ENCODE measurements at regions not wholly inside any gene's neighbourhood (a gene's known extent, or its start where the extent isn't known, plus 50 kb on each side); places are given as distances from the start of the nearest gene placed in this dataset.
"Not testable (repeated sequence)": the region's sequence is repeated elsewhere in the genome, so short reads cannot be mapped to it uniquely, and the experiment has no call there.

DNA sequence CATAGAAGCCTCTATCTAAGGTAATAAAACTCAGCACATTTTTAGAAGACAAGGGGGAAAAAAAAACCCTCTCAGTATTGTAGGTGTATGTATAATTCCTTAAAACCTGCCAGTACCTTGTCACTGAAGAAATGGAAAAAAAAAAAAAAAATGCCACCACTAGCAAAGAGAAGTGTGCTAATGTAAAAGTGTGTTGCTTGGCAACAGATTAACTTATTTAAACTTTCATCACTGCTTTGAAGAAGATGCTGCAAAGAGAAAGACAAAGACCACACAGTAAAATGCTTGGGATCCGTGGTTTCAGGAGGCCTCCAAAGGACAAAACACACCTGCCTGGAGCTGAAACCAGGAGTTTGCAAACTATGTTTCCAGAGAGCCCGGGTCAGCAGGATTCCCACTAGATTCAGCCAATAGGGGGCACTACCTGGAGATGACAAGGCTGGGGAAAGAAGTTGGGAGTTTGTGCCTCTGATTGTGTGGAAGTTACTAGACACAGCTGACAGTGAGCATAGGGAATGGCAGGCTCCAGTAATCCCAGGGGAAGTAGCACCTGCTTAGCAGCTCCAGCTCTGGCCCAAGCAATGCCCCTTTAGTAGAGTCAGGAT, 169.1 kb upstream of the TRIB2 start:
- no peak for DNase-seq (ENCODE audit: low read depth in 4 of 4, low spot score in 3 of 4)

DNA sequence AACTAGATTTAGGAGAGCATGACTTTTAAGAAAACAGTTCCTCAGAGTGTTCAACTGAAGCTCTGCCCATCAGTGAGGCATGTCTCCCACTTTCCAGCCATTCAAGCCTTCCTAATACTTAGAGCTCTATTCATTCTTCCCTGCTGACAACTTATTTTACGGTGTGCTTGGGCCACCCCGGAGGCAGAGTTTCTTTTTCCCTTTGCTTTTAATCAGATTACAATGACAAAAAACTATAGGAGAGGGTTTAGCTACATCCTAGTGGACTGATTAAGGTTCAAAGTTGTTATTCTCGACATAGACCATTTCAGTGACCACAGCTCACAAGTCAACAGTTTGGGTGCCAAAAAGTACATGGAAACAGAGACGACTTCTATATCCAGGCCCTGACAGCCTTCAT, 167.8 kb upstream of the TRIB2 start:
- DNase-seq (ENCODE audit: low read depth in 4 of 4, low spot score in 3 of 4) = no peak

DNA sequence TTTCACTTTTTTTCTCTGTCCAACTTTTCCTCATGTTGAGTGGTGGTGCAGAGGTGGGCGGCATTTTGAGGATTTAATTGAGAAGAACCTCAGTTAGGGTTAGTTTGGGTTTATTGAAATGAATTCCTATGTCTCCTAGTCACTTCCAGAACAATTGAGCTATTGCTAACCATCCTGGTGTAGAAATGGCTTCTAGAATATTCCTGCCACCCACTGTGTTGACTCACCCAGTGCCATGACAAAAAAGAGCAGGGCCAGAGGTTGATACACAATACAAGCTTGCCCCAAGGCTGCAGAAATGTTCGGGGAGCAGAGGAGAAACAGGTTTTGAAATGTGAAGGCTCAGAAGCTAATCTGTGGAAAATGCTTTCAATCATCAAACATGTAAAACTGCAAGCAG, 167.1 kb upstream of the TRIB2 start:
- DNase-seq (ENCODE audit: low read depth in 4 of 4, low spot score in 3 of 4) = no peak

DNA sequence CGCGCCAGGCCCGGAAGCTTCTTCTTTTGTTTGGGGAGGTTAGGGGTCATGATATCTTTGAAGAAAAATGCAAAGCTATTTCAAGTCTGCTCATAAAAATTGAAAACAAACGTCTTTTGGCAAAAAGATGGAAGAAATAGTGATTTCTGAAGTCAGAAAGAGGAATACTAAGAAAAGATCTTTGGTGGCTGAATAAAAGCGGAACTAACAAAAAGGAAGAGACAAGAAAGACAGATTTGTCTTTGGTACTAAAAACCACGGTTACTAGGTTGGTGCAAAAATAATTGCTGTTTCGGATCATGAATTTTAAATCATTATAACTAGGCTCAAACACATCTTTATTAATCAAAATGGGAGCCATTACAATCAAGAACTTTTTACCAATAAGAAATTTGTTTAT, 164.6 kb upstream of the TRIB2 start:
- DNase-seq (ENCODE audit: low read depth in 4 of 4, low spot score in 3 of 4) = no peak

DNA sequence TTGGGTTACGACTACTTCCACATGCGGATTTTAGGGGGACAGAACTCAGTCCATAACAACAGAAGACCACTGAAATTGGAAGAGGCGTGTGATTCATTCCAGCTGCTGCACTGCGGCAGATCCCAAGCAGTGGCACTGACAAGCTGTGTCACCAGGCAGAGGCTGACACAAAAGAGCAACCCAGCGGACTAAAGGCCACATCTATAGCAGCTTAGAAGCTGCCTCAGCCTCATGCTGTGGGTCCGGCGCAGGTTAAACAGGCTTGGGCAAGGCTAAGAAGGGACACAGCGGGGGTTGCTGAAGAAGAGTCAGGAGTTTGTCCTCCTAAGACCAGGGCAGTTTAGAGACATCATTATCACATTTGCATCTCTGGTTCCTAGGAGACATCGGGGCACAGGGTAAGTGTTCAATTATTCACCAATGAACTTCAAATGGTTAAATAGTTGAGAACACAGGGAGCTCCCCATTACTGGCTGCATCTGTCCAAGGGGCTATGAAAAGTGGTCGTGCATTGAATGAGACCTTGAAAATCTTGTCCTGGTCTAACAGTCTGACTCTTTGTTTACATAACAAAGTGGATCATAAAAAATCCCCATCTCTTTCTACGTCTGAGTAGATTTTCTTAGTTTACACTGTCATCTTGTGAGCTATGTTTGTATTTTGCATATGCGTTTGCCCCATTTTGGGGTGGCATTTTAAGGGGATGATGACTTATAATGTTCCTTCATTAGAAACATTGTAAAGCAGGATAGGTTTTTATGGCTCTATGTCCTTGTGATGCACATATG, 162.3 kb upstream of the TRIB2 start:
- no peak for DNase-seq (ENCODE audit: low read depth in 4 of 4, low spot score in 3 of 4)

DNA sequence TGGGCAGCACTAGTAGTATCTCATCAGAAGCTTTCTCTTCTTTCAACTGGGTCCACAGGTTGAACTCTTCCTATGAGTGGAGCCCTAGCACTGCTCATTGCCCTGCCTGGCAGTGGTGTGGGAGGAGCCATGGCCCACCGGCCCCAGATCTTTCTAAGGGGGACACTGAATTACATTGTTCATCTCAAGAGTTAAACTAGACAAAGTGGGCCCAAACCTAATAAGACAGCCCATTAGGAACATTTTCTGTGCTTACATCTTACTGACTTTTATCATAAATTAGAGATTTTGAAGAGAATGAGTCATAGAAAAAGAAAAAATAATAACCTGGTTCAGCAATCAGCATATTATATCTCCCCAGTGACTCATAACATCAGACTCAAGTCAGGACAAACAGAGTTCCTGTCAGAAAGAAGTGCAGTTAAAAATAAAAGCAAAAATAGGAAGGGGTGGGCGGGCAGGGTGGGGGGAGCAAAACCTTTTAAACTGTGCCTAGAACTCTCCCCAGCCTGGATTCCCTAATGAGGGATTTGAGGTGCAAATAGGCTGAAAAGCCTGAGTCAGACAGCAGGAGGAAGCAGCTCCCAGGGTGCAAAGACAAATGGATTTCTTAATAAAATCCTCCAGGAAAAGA, 161.6 kb upstream of the TRIB2 start:
- no peak for DNase-seq (ENCODE audit: low read depth in 4 of 4, low spot score in 3 of 4)

DNA sequence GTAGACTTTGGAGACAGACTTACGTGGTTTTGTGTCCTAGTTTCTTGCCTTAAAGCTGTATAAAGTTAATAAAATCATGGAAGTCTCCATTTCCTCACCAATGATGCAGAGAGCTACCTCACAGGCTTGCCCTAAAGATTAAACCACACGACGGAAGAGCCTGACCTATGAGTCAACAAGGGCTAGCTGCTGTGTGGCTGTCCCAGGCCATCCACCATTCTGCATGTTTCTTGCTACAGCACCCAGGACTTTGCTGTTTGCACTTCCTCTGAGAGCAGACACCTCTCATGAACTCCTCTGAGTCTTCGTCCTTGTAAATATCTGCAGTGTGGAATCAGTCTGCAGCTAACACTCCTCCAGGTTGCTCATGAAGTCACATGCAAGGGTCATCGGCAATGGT, 160.0 kb upstream of the TRIB2 start:
- DNase-seq (ENCODE audit: low read depth in 4 of 4, low spot score in 3 of 4) = no peak

DNA sequence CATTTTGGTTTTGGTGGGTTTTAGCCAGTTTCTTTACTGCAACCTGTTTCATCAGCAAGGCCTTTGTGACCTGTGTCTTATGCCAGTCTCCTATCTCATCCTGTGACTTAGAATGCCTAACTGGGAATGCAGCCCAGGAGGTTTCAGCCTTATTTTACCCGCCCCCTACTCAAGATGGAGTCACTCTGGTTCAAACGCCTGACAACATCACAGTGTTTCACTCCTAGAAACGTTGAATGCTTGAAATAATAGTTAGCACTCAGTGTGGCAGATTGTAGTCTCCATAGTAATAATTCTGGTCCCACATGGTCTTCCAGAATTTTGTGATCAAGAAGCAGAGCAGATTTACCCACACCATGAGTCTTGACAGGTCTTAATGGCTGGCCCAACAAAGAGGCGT, 159.0 kb upstream of the TRIB2 start:
- DNase-seq (ENCODE audit: low read depth in 4 of 4, low spot score in 3 of 4) = no peak

DNA sequence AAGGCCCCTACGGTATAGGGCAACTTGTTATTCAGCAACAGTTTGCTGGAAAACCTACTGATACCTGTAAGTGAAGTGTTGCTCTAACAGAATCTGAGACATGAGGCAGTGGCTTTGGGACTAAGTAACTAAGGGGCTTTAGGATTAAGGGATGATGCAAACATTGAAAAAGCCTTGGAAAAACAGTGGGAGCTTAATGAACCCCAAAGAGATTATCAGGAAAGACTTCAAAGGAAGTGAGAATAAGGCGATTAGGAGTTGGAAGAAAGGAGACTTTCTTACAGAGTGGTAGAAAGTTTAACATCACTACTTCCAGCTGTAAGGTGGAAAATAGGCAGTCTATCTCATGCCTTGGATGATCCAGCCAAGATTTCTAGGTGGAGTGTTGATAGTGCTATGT, 158.2 kb upstream of the TRIB2 start:
- DNase-seq (ENCODE audit: low read depth in 4 of 4, low spot score in 3 of 4) = no peak

DNA sequence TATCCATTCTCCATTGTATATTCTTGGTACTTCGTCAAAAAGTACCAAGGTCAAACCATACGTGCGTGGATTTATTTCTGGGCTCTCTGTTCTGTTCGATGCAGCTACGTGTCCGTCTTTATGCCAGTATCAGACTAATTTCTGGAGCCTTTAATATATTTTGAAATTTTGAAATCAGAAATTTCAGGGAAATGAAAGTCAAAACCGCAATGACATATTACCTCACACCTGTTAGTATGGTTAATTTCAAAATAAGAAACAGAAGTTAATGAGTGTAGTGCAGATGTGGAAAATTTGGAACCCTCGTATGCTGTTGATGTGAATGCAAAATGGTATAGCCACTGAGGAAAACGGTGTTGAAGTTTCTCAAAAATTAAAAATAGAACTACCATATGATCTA, 156.1 kb upstream of the TRIB2 start:
- no peak for DNase-seq (ENCODE audit: low read depth in 4 of 4, low spot score in 3 of 4)

DNA sequence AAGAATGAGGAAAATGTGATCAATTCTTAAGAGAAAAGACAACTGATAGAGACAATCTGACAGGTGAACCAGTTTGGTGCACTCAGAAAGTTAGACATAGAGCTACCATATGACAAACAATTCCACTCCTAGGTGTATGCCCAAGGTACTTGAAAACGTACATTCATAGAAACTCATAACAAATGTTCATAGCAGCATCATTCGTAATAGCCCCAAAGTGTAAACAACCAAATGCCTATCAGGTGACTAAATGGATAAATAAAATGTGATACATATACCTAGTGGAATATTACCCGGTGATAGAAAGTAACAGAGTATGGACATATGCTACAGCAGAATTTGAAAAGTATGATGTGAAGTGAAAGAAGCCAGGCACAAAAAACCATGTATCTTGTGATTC, 149.3 kb upstream of the TRIB2 start:
- no peak for DNase-seq (ENCODE audit: low read depth in 4 of 4, low spot score in 3 of 4)

DNA sequence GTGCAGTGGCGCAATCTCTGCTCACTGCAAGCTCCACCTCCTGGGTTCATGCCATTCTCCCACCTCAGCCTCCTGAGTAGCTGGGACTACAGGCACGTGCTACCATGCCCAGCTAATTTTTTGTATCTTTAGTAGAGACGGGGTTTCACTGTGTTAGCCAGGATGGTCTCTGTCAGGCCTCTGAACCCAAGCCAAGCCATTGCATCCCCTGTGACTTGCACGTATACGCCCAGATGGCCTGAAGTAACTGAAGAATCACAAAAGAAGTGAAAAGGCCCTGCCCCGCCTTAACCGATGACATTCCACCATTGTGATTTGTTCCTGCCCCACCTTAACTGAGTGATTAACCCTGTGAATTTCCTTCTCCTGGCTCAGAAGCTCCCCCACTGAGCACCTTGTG, 147.2 kb upstream of the TRIB2 start:
- DNase-seq (ENCODE audit: low read depth in 4 of 4, low spot score in 3 of 4) = not testable (repeated sequence)

DNA sequence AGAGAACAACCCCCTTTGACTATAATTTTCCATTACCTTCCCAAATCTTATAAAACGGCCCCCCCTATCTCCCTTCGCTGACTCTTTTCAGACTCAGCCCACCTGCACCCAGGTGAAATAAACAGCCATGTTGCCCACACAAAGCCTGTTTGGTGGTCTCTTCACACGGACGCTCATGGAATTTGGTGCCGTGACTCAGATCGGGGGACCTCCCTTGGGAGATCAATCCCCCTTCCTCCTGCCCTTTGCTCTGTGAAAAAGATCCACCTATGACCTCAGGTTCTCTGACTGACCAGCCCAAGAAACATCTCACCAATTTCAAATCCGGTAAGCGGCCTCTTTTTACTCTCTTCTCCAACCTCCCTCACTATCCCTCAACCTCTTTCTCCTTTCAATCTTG, 146.8 kb upstream of the TRIB2 start:
- not testable (repeated sequence) for DNase-seq (ENCODE audit: low read depth in 4 of 4, low spot score in 3 of 4)

DNA sequence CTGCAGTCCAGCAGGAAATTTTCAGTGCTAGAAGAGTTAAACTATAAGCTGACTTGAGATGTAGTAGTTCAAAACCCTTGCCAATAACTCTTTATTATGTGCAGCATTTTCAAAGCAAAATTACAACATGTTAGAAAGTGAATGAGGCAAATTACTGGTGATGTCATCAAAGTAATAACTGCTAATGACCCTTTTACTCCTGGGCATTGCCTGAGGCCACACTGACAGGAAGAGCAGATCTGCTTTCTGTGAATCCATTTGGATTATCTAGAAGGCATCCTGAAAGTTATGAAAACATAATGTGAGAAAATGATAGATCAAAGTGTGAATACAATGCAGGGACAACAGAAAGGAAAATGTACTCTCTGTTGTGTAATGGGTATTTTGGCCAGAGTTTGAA, 139.6 kb upstream of the TRIB2 start:
- DNase-seq (ENCODE audit: low read depth in 4 of 4, low spot score in 3 of 4) = no peak

DNA sequence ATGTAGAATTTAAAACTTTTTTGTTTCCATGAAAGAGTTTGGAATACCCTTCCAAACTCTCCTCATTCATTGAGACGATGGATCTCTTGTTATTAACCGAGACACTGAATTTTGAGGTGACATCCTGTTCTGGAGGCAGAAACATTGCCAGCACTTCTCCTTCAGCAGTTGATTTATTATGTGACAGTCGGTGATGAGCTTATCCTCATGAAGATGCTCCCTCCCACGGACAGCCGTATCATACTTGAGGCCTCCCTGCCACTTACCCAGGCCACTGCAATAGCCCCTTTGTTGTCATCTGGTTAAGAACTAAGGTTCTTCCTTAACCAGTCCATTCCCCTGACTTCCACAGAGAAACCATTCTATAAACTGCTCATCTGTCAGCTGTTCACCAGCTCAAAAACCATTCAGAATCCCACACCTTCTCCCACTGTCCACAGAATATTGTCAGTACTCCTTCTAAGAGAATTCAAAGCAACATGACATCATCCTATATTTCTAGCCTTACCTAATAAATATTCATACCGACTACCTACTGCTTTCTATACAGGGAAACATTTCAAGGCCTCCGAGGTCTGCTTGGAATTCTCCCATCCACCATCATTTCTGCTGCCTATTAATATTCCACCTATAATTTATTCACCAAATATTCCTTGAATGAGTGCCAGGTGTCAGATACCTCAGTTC, 139.0 kb upstream of the TRIB2 start:
- no peak for DNase-seq (ENCODE audit: low read depth in 4 of 4, low spot score in 3 of 4)

DNA sequence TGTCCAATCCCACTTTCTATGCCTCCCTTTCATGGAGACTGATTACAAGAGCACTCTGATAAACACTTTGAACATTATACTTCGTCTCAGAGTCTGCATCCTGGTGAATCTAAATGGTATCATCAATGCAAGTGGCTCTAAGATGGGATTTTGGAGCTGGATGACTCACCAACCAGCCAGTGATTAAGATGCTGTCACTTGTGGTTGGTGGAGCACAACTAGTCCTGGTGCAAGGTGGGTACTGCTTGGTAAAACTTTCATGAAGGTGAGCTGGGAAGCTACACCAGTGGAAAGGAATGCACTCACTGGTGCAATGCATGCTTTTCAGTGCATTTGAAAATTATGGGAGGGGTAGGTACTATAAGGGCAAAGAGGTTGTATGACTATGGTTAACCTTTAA, 137.7 kb upstream of the TRIB2 start:
- DNase-seq (ENCODE audit: low read depth in 4 of 4, low spot score in 3 of 4) = no peak

DNA sequence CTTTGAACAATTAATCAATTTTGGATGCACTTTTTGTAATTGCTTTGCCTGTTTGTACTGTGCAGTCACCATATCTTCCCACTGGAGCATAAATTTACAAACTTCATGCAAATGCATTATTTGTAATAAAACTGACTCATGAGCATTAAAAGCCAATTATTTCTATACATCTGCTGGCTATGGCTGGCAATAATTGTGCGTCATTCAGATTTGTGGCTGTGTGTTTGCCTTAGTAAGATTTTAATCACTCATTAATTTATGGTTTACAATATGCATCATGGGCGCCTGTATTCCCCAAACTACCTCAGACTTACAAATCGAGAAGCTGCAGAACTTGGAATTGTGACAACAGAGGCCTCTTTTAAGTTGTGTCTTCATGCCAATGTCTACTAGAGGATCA, 132.4 kb upstream of the TRIB2 start:
- DNase-seq (ENCODE audit: low read depth in 4 of 4, low spot score in 3 of 4) = no peak

DNA sequence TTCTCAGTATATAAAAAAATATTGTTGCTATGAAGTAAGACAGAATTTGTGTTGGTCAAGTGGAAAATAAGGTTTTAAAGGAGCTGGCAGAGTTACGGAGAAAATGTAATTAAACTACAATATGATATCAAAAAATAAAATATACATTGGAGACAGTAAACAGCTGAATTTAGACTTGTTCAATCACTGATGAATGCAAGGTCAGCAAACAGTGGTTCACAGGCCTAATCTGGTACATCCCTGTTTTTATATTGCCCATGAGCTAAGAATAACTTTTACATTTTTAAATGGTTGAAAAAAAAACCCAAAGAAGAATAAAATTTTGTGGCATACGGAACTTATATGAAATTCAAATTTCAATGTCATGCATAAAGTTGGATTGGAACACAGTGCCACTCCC, 131.0 kb upstream of the TRIB2 start:
- no peak for DNase-seq (ENCODE audit: low read depth in 4 of 4, low spot score in 3 of 4)

DNA sequence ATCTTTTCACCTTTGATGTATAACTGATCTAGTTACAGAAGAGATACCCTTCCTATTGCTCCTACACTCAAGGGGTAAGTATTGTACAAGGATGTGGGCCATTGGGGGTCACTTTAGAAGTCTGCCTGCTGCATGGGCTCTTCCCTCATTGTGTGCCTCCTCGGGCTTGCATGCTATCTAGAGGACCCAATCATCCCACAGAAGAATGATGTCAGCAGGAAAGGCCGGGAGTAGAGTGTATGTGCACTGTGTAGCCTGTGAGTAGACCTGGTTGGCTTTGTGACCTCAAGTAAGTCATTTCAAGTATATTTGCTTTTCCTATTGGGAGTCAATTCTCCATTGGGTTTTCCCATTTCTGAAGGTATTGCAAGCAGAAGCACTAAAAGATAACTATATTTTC, 129.5 kb upstream of the TRIB2 start:
- no peak for DNase-seq (ENCODE audit: low read depth in 4 of 4, low spot score in 3 of 4)

DNA sequence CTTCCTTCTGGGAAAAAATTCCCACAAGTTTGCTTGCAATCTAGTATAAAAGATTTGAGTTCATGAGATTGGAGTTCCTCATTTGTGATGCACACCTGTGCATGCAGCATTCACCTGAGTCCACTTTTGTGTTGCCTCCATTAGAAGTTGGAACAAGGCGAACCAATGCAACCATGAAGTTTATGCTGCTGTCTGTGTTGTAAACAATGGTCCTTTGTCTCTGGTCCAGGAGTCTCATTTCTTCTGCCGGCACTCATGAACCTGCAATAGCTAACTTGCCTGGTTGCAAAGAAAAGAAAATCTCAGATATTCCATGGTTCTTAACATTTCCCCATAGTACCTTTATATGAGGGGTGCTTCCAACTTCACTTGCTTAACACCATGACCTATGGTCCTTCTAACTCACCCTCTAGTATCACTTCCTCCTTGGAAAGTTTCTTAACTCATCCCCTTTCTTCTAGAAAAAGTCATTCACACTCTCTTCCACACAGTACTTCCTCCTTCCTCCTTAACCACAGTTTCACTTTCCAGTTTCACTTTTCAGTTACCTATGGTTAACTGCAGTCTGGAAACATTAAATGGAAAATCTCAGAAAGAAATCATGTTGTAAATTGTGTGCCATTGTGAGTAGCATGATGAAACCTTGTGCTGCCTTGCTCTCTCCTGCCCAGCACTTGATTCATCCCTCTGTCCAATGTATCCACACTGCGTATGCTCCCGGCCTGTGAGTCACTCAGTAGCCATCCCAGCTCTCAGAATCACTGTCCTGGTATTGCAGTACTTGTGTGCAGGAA, 128.8 kb upstream of the TRIB2 start:
- DNase-seq (ENCODE audit: low read depth in 4 of 4, low spot score in 3 of 4) = no peak

DNA sequence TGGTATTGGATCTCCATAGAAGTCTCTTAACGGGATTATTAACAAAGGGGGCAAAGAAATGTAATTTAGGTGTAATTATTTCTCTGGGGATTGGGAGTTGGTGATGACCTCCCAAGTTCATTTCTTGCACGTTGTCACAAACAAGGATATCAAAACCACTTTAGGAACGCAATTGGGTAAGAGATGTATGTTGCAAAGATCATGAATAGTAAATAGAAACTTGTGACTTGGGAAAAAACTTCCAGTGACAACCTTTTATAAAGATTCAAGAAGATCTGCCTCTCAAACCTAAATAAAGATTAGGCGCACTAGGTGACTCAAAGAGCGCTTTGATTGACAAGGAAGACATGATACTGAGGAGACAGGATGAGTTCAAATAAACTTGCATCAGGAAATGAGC, 127.8 kb upstream of the TRIB2 start:
- DNase-seq (ENCODE audit: low read depth in 4 of 4, low spot score in 3 of 4) = no peak

Measured in left renal pelvis (tissue), 4 donors.